ENCODE measurements at regions not wholly inside any gene's neighbourhood (a gene's known extent, or its start where the extent isn't known, plus 50 kb on each side); places are given as distances from the start of the nearest gene placed in this dataset.

- no peak for TF ChIP-seq CTCF (IDR thresholded peaks at IDR 0.05)
- no peak for TF ChIP-seq ZFX (IDR thresholded peaks at IDR 0.05; ENCODE audit: borderline replicate concordance)
Measured at GRCh38 chr18:43482136-43482535, 204.8 kb upstream of the SYT4 start.
